GM12878 (cell line): ENCODE measurements at regions not wholly inside any gene's neighbourhood (a gene's known extent, or its start where the extent isn't known, plus 50 kb on each side); places are given as distances from the start of the nearest gene placed in this dataset.

Experiments used
- ATAC-seq: fragments of 200-7000 bp; cut with Tn5 transposase; 3 replicates; pipeline ENCODE4 v1.9.1; 2020; ENCODE audit warnings: mild to moderate bottlenecking, moderate library complexity
- BruUV-seq: library from RNA; stranded (reverse); fragments of 400-500 nt; replicated peaks from 2 replicates; lab custom pipeline; 2021; lab: Mats Ljungman, UMichigan
- CTCF ChIA-PET: fragments of 300-600 bp; sonication (Branson Sonifier 250); formaldehyde crosslinking; extraction: SDS; loops from one replicate; lab custom pipeline; 2021; ENCODE audit warnings: inconsistent platforms; lab: Yijun Ruan, JAX
- POLR2A ChIA-PET: fragments of 350-600 bp; formaldehyde crosslinking; extraction: SDS; loops from one replicate; lab custom pipeline; 2021; ENCODE audit warnings: inconsistent platforms; lab: Charles Lee
- RAD21 ChIA-PET: fragments of 300-600 bp; sonication (Branson Sonifier 250); formaldehyde crosslinking; loops from one replicate; lab custom pipeline; 2023; ENCODE audit warnings: antibody characterized with exemption; ENCODE audit not compliant: unreplicated experiment; lab: Charles Lee
- SMC1A ChIA-PET: fragments of 300-600 bp; sonication (Branson Sonifier 250); formaldehyde crosslinking; loops from one replicate; lab custom pipeline; 2023; ENCODE audit not compliant: unreplicated experiment, uncharacterized antibody; lab: Charles Lee
- DNase-seq: peaks from one replicate; pipeline ENCODE4 v3.0.0-alpha.2; 2011; ENCODE audit warnings: low read depth, low spot score
- FAIRE-seq: peaks from 3 replicates; lab custom pipeline; 2011; peaks lifted over from hg19 to GRCh38; lab: Jason Lieb, UNC
- H2AFZ ChIP-seq: 2 replicates; pipeline ENCODE4 v1.6.0; 2011; ENCODE audit warnings: low read depth, low read length, control low read depth; ENCODE audit not compliant: control insufficient read depth
- H3K27ac ChIP-seq: 2 replicates; pipeline ENCODE4 v1.5.1; 2011; ENCODE audit warnings: control low read depth; ENCODE audit not compliant: control insufficient read depth, insufficient read depth
- H3K27me3 ChIP-seq, 2 experiments: replicated peaks in 1 of 2; 2 replicates each; pipeline versions ENCODE4 v1.6.0 to v1.6.1; 2011; ENCODE audit warnings: low read length in 1 of 2; ENCODE audit not compliant: control insufficient read depth in 2 of 2, insufficient read depth in 2 of 2
- H3K36me3 ChIP-seq, 2 experiments: 2 replicates each; pipeline ENCODE4 v1.5.1; 2011; ENCODE audit warnings: low read length in 1 of 2; ENCODE audit not compliant: control insufficient read depth in 2 of 2, insufficient read depth in 2 of 2
- H3K4me1 ChIP-seq: 2 replicates; pipeline ENCODE4 v1.6.1; 2011; ENCODE audit warnings: mild to moderate bottlenecking, low read length, moderate library complexity, mixed read lengths; ENCODE audit not compliant: control insufficient read depth, insufficient read depth
- H3K4me2 ChIP-seq: 2 replicates; pipeline ENCODE4 v1.6.0; 2011; ENCODE audit warnings: control low read depth; ENCODE audit not compliant: control insufficient read depth, insufficient read depth
- H3K4me3 ChIP-seq: fragments of 200-600 bp; sonication (generic); 2 replicates; pipeline ENCODE4 v1.5.1; 2016
- H3K79me2 ChIP-seq: 2 replicates; pipeline ENCODE4 v1.6.0; 2011; ENCODE audit warnings: low read length; ENCODE audit not compliant: control insufficient read depth, insufficient read depth
- H3K9ac ChIP-seq: 2 replicates; pipeline ENCODE4 v1.8.0; 2011; ENCODE audit warnings: low read length, control low read depth, mixed read lengths; ENCODE audit not compliant: control insufficient read depth, insufficient read depth
- H3K9me3 ChIP-seq: replicated peaks from 3 replicates; pipeline ENCODE4 v1.5.1; 2011; ENCODE audit warnings: mild to moderate bottlenecking, low read length; ENCODE audit not compliant: control insufficient read depth, insufficient read depth
- H4K20me1 ChIP-seq: 2 replicates; pipeline ENCODE4 v1.6.0; 2011; ENCODE audit not compliant: control insufficient read depth, insufficient read depth
- ATF7 ChIP-seq: fragments of 450-650 bp; IDR thresholded peaks from 2 replicates; pipeline ENCODE4 v1.6.1; 2016; ENCODE audit warnings: low read depth, mild to moderate bottlenecking
- BHLHE40 ChIP-seq, 2 experiments: fragments of 450-650 bp in 1 of 2; IDR thresholded peaks; 2 replicates each; pipeline ENCODE4 v1.6.1; 2011 to 2017; ENCODE audit warnings: low read depth in 2 of 2, borderline replicate concordance in 1 of 2, improper control_type of control experiment in 1 of 2, low read length in 1 of 2, mild to moderate bottlenecking in 1 of 2
- CEBPB ChIP-seq, 2 experiments: fragments of 150-350 bp in 1 of 2; IDR thresholded peaks; 2 replicates each; pipeline ENCODE4 v1.6.1; 2012 to 2014; ENCODE audit warnings: low read depth in 2 of 2, low read length in 2 of 2, borderline replicate concordance in 1 of 2, inconsistent platforms in 1 of 2
- CEBPZ ChIP-seq: fragments of 150-350 bp; IDR thresholded peaks from 2 replicates; pipeline ENCODE4 v1.6.1; 2016; ENCODE audit warnings: low read depth, low read length
- CHD2 ChIP-seq: IDR thresholded peaks from 2 replicates; pipeline ENCODE4 v1.6.1; 2011; ENCODE audit warnings: low read depth, low read length, improper control_type of control experiment, borderline replicate concordance
- HDAC2 ChIP-seq: fragments of 200-600 bp; sonication (generic); IDR thresholded peaks from 2 replicates; pipeline ENCODE4 v1.6.1; 2017
- LARP7 ChIP-seq: fragments of 450-650 bp; IDR thresholded peaks from 2 replicates; pipeline ENCODE4 v1.6.1; 2017; ENCODE audit warnings: mild to moderate bottlenecking
- RCOR1 ChIP-seq: conservative IDR thresholded peaks from 2 replicates; pipeline ENCODE4 v1.6.1; 2012; ENCODE audit warnings: low read depth, low read length, improper control_type of control experiment
- ZNF217 ChIP-seq: fragments of 450-650 bp; IDR thresholded peaks from 2 replicates; pipeline ENCODE4 v1.6.1; 2017; ENCODE audit warnings: antibody characterized with exemption, mild to moderate bottlenecking
- ZNF592 ChIP-seq: fragments of 450-650 bp; IDR thresholded peaks from 2 replicates; pipeline ENCODE4 v1.6.1; 2017; ENCODE audit warnings: mild to moderate bottlenecking, moderate library complexity
- ZNF687 ChIP-seq: fragments of 450-650 bp; IDR thresholded peaks from 2 replicates; pipeline ENCODE4 v1.6.1; 2017; ENCODE audit warnings: mild to moderate bottlenecking, moderate library complexity
- WGBS: methylation state at CpG from one replicate; pipeline ENCODE4 v1.1.6; 2016; ENCODE audit warnings: low lambda C conversion rate; ENCODE audit not compliant: insufficient replicate concordance, insufficient coverage; ENCODE audit errors: missing lambda C conversion rate; 5-methylcytosine and 5-hydroxymethylcytosine counted together
- in situ Hi-C: fragments of 300-500 bp; cut with MboI; formaldehyde crosslinking; loops from 9 replicates; pipeline ENCODE4 v1.14.3; 2018; ENCODE audit warnings: mixed read lengths
- intact Hi-C: fragments of 100-400 bp; cut with micrococcal nuclease; formaldehyde crosslinking; loops from one replicate; pipeline ENCODE4 v1.14.2; 2022; ENCODE audit not compliant: unreplicated experiment

- WGBS: 17% methylated on average over 6 of the region's 6 CpGs
- no peaks in the 10 kb centered on the region for H3K36me3 ChIP-seq
- RAD21 ChIA-PET: no interaction called here
- in situ Hi-C loops: no loop called here
- TF ChIP-seq CHD2 (no peak), HDAC2 (no peak), CEBPB (IDR thresholded peaks at IDR 0.05; ENCODE audit: borderline replicate concordance in 1 of 2, low read depth in 2 of 2, low read length in 2 of 2) (no peak), LARP7 (no peak), ZNF592 (no peak), CEBPZ (no peak), BHLHE40 (IDR thresholded peaks at IDR 0.05; ENCODE audit: borderline replicate concordance in 1 of 2, low read depth in 2 of 2, low read length in 1 of 2) (no peak), ZNF687 (no peak), ZNF217 (no peak), ATF7 (no peak), RCOR1 (no peak)
- TF ChIP-seq, all 136 proteins: peak for 0
- no peak for DNase-seq
- Histone ChIP-seq H3K79me2 (no peaks in the 10 kb centered on the region), H2AFZ (no peak overlapping the region), H4K20me1 (no peaks in the 10 kb centered on the region), H3K9me3 (no peaks in the 10 kb centered on the region), H3K4me1 (no peaks in the 10 kb centered on the region), H3K4me3 (no peak overlapping the region), H3K27ac (no peak overlapping the region), H3K9ac (no peak overlapping the region), H3K27me3 (no peaks in the 10 kb centered on the region), H3K4me2 (no peak overlapping the region)
- no TSS peak for BruUV-seq
- no peak for FAIRE-seq
- no peak for ATAC-seq
- ChIA-PET POLR2A (no interaction called here), SMC1A (no interaction called here), CTCF (interaction anchor here (1.1 kb wide), 1 partner anchor 25 kb away, joined by 3 read pairs; no protein-coding TSS in a partner anchor)
- intact Hi-C loops: no loop called here
Measured at GRCh38 chr14:80110721-80111120, 100.6 kb downstream of the DIO2 start.
